ENCODE measurements at regions not wholly inside any gene's neighbourhood (a gene's known extent, or its start where the extent isn't known, plus 50 kb on each side); places are given as distances from the start of the nearest gene placed in this dataset.

DNA sequence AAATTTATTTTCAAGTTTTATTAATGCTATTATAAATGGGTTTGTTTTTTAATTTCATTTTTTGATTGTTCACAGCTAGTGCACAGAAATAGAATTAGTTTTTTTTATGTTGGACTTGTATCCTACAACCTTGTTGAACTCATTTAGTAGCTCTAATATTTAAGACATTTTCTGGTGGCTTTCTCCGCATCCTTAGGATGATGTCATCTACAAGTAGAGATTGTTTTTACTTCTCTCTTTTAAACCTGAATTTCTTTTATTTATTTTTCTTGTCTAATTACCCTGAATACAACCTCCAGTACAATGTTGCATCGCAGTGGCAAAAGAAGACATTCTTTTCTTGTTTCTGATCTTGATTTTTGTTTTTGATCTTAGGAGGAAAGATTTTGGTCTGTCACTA is 142.6 kb upstream of the PRDM1 start:
- DNase-seq (no peak), ATAC-seq (ENCODE audit: low read depth) (no peak)
- TF ChIP-seq EZH2 (IDR thresholded peaks at IDR 0.05; ENCODE audit: borderline replicate concordance, insufficient read depth, low read depth, low read length, poor library complexity, severe bottlenecking) = no peak
- TF ChIP-seq, protein P1, sequence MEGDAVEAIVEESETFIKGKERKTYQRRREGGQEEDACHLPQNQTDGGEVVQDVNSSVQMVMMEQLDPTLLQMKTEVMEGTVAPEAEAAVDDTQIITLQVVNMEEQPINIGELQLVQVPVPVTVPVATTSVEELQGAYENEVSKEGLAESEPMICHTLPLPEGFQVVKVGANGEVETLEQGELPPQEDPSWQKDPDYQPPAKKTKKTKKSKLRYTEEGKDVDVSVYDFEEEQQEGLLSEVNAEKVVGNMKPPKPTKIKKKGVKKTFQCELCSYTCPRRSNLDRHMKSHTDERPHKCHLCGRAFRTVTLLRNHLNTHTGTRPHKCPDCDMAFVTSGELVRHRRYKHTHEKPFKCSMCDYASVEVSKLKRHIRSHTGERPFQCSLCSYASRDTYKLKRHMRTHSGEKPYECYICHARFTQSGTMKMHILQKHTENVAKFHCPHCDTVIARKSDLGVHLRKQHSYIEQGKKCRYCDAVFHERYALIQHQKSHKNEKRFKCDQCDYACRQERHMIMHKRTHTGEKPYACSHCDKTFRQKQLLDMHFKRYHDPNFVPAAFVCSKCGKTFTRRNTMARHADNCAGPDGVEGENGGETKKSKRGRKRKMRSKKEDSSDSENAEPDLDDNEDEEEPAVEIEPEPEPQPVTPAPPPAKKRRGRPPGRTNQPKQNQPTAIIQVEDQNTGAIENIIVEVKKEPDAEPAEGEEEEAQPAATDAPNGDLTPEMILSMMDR (IDR thresholded peaks at IDR 0.05) = no peak
- no peaks in the 10 kb centered on the region for H3K9me3 ChIP-seq (ENCODE audit: control extremely low read depth in 1 of 3, control insufficient read depth in 2 of 3, insufficient read depth in 1 of 3, low read length in 2 of 3)
- H3K27me3 Mint-ChIP-seq = peaks cover 17% of the 10 kb centered on the region
- no peaks in the 10 kb centered on the region for H4K20me1 ChIP-seq (ENCODE audit: control insufficient read depth, insufficient read depth, low read length, poor library complexity, severe bottlenecking)
- H3K4me3 Mint-ChIP-seq = no peak overlapping the region
- H3K4me3 ChIP-seq (ENCODE audit: control extremely low read depth in 1 of 5, extremely low read depth in 1 of 5, insufficient read depth in 1 of 5, low read depth in 2 of 5, low read length in 4 of 5) = no peak overlapping the region
- CTCF ChIA-PET = no interaction called here
- no peaks in the 10 kb centered on the region for H3K4me1 ChIP-seq (ENCODE audit: control insufficient read depth in 2 of 2, insufficient read depth in 2 of 2, low read length in 2 of 2)
- no peak overlapping the region for H3K9ac ChIP-seq (ENCODE audit: low read length)
- no peak overlapping the region for H3K27ac ChIP-seq (ENCODE audit: low read length in 2 of 2)
- WGBS (ENCODE audit: insufficient coverage) = no CpG with 5 or more reads among the region's 2 CpGs
- intact Hi-C loops (cut with micrococcal nuclease) = no loop called here
- H3K27me3 ChIP-seq (replicated peaks in 1 of 4; ENCODE audit: control extremely low read depth in 1 of 4, control insufficient read depth in 3 of 4, insufficient read depth in 4 of 4, low read length in 3 of 4) = no peaks in the 10 kb centered on the region
- no peak overlapping the region for H3K4me2 ChIP-seq (replicated peaks; ENCODE audit: low read depth, low read length, poor library complexity, severe bottlenecking)
- no peaks in the 10 kb centered on the region for H3K4me1 Mint-ChIP-seq
- POLR2A ChIA-PET = no interaction called here
- no peaks in the 10 kb centered on the region for H3K9me3 Mint-ChIP-seq (ENCODE audit: insufficient read depth)
- H3K79me2 ChIP-seq (ENCODE audit: control insufficient read depth, insufficient read depth, low read length) = no peaks in the 10 kb centered on the region
- no peaks in the 10 kb centered on the region for H3K36me3 ChIP-seq (replicated peaks in 1 of 2; ENCODE audit: control extremely low read depth in 1 of 2, control insufficient read depth in 1 of 2, extremely low read depth in 1 of 2, insufficient read depth in 2 of 2, low read length in 1 of 2)
- no peak overlapping the region for H2AFZ ChIP-seq (ENCODE audit: insufficient read depth, low read depth, low read length, poor library complexity, severe bottlenecking)
- no peak overlapping the region for H3K27ac Mint-ChIP-seq

DNA sequence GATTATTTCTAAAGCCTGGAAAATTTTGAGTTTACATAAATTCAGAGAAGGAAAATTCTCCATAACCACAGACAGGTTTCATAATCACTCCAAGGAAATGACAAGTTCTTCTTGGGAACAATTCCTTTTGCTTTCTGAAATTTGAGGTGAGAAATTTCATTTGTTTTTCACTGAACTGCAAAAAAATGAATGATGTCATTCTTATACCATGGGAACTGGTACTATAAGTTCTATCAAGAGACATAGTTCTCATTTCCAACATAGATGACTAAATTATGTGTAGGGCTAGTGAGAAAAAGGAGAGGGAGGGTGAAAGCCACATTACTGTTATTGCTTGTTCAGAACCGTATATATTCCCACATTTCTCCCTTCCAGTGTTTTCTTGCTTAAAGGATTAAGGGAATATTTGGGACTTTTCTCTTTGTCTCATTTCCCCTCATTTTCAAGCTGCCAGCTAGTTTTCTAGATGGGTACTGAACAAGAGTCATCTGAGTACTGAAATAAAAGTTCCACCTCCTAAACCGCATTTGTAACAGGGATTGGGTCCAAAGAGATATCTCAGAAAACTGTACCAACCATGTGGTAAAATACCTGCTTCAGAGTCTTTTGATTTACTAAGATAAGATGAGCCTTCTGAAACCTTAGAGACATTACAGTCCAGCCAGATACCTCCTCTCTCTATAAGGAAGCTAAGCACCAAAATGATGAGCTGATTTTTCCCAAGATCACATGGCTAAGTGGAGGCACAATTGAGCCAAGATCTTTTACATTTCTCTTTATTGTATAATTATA is 144.3 kb upstream of the PRDM1 start:
- Histone ChIP-seq H2AFZ (ENCODE audit: insufficient read depth, low read depth, low read length, poor library complexity, severe bottlenecking) (no peak overlapping the region), H4K20me1 (ENCODE audit: control insufficient read depth, insufficient read depth, low read length, poor library complexity, severe bottlenecking) (no peaks in the 10 kb centered on the region), H3K4me2 (replicated peaks; ENCODE audit: low read depth, low read length, poor library complexity, severe bottlenecking) (no peak overlapping the region), H3K9ac (ENCODE audit: low read length) (no peak overlapping the region), H3K36me3 (replicated peaks in 1 of 2; ENCODE audit: control extremely low read depth in 1 of 2, control insufficient read depth in 1 of 2, extremely low read depth in 1 of 2, insufficient read depth in 2 of 2, low read length in 1 of 2) (no peaks in the 10 kb centered on the region), H3K27me3 (replicated peaks in 1 of 4; ENCODE audit: control extremely low read depth in 1 of 4, control insufficient read depth in 3 of 4, insufficient read depth in 4 of 4, low read length in 3 of 4) (no peaks in the 10 kb centered on the region), H3K4me3 (ENCODE audit: control extremely low read depth in 1 of 5, extremely low read depth in 1 of 5, insufficient read depth in 1 of 5, low read depth in 2 of 5, low read length in 4 of 5) (no peak overlapping the region), H3K27ac (ENCODE audit: low read length in 2 of 2) (no peak overlapping the region), H3K4me1 (ENCODE audit: control insufficient read depth in 2 of 2, insufficient read depth in 2 of 2, low read length in 2 of 2) (no peaks in the 10 kb centered on the region), H3K79me2 (ENCODE audit: control insufficient read depth, insufficient read depth, low read length) (no peaks in the 10 kb centered on the region), H3K9me3 (ENCODE audit: control extremely low read depth in 1 of 3, control insufficient read depth in 2 of 3, insufficient read depth in 1 of 3, low read length in 2 of 3) (no peaks in the 10 kb centered on the region)
- no peak overlapping the region for H3K27ac Mint-ChIP-seq
- TF ChIP-seq, protein P1 (IDR thresholded peaks at IDR 0.05) = no peak
- no peak for TF ChIP-seq EZH2 (IDR thresholded peaks at IDR 0.05; ENCODE audit: borderline replicate concordance, insufficient read depth, low read depth, low read length, poor library complexity, severe bottlenecking)
- H3K4me3 Mint-ChIP-seq = no peak overlapping the region
- peaks cover 24% of the 10 kb centered on the region for H3K27me3 Mint-ChIP-seq
- ATAC-seq (ENCODE audit: low read depth) (no peak), DNase-seq (no peak)
- no CpG with 5 or more reads among the region's 2 CpGs for WGBS (ENCODE audit: insufficient coverage)
- ChIA-PET CTCF (no interaction called here), POLR2A (no interaction called here)
- no peaks in the 10 kb centered on the region for H3K9me3 Mint-ChIP-seq (ENCODE audit: insufficient read depth)
- H3K4me1 Mint-ChIP-seq = no peaks in the 10 kb centered on the region
- intact Hi-C loops (cut with micrococcal nuclease) = no loop called here
